Stimulated activated CD4-positive, alpha-beta T cell treated with anti-CD3 and anti-CD28 coated beads, TNF-alpha, amount 100 ng/mL, for 24 hours (primary cell): ENCODE measurements at regions not wholly inside any gene's neighbourhood (a gene's known extent, or its start where the extent isn't known, plus 50 kb on each side); places are given as distances from the start of the nearest gene placed in this dataset.
"Not testable (repeated sequence)": the region's sequence is repeated elsewhere in the genome, so short reads cannot be mapped to it uniquely, and the experiment has no call there.

ENCODE experiments used
- DNase-seq, 3 experiments: peaks; one replicate each; pipeline ENCODE4 v3.0.0-alpha.2; 2020; ENCODE audit warnings: low read depth in 3 of 3

DNA sequence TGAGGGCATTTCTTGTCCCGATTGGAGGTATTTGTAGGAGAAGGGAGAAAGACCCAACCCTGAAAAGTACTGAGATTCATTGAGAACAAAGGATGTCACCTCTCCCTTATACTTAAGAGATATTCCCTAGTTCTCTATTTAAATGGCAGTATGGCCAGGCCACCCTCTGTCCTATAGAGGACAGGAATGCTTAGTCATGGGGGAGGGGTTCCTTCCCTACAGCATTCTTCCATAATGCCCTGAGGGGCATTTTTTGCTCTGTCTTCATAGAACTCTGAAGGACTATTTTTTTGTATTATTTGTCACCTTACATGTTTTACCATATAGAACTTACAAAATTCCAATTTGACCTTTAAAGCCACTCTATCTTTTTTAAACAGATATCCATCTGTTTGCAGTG is 176.3 kb downstream of the TMEM161B start:
- no peak for DNase-seq

DNA sequence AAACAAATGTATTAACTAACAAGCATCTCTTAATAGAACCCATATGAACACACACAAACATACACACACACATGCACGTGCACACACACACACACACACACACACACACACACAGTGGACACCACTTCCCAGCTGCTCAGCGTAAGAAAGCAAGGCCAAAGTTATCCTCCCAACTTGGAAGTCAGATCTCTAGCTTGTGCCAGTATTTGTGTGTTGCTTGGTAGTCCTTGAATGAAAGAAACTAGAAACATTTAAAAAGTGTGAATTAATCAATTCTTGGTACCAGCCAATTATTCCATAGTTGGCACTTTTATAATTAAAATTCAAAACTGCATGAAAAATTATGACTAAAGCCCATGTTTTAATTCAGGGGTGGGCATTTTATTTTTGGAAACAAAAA is 178.1 kb downstream of the TMEM161B start:
- DNase-seq = no peak

DNA sequence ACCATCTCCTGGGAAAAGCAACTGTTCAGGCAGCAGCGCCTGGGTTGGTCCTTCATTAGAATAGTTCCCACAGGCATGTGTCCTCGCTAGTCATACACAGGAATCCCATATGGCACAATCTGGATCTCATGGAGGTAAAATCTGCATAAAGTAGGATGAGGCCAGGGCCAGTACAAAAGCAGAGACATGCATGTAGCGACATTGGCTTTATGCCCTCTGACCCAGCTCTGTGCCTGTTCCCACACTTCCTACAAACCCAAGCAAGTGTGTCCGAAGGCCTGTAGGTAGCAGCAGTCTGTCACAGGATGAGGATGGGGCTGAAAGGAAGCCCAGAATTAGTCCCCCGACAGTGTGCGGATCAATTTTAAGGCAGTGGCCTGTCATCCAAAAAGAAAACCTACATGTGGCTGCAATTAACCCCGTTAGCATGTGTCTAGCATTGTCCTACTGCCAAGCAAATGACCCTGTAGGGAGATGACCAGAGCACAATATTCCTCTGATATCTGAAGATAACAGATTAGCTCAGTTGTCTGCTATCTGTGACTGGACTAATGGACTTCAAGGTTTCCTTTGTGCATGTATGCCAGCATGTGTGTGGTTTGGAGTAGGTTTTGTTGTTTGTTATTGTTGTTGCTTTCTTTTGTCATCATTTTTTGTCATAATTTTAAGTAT is 178.8 kb downstream of the TMEM161B start:
- no peak for DNase-seq

DNA sequence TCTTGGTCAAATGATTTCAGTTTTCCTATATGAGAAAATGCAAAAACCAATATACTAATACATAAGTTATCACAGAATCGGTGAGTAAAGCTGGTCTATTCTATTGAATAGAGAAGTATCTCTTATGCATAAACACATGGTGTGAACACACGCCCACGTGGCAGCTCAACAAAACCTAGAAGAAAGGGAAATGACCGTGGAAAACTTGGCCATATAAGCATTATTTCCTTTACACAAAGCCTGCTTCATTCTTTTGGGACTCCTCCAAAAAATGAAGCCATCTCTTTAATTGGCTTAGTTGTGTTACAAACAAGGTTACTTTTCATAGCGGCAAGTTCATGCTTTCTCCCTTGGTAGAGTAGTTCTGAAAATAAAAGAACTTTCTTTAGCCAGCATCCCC is 183.2 kb downstream of the TMEM161B start:
- DNase-seq = no peak

DNA sequence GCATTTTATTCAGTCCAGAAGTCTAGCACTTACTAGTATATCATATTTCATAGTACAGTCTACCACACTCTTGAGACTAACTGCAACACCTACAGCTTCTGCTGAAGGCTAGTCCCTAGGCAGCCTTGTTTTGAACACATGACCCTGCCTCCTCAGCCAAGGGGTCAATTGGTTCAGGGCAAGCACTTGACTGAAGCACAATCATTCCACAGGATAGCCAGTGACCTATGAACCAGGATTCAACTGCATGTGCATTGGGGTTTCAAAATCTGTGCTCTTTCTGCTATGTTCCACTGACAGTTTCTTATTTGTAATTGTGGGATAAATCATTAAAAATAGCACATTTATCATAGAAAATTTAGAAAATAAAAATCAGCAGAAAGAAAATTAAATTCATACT is 186.8 kb downstream of the TMEM161B start:
- no peak for DNase-seq

DNA sequence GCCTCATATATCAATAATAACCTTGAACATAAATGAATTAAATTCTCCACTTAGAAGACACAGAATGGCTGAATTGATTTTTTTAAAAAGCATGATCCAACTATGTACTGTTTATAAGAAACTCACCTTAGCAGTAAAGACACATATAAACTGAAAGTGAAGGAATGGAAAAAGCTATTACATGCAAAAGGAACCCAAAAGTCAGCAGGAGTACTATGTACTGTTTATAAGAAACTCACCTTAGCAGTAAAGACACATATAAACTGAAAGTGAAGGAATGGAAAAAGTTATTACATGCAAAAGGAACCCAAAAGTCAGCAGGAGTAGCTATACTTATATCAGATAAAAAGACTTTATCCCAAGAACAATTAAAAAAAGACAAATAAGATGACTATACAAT is 204.8 kb downstream of the TMEM161B start:
- no peak for DNase-seq

DNA sequence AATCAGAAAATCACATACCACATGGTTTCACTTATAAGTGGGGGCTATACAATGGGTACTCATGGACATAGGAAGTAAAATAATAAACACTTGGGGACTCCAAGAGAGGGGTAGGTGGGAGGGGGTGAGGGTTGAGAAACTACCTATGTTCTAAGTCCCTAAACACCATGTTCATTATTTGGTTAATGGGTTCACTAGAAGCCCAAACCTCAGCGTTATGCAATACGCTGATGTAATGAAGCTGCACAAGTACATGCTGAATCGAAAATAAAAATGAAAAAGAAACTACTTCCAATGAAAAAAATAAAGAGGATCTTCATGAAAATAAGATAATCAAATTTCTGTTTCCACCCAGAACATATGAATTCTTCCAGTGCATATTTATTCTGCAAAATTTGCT is 208.5 kb downstream of the TMEM161B start:
- no peak for DNase-seq

DNA sequence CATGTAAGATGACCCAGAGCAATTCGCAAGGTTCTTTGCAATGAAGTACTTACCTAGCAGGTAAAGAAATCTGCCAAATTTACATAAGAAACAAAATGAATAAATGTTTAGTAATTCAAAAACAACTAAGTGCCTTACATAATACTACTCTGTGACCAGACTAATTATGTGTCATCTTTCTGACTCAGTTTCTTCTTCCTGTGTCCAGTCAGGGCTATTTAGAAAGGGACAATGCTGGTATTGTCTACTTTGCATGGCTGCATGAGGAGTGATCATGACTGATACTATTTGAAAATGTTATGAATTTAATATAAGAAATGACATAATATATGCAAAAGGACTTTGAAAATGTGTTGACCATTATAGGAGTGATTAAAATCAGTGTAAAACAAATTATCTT is 210.0 kb downstream of the TMEM161B start:
- DNase-seq = no peak

DNA sequence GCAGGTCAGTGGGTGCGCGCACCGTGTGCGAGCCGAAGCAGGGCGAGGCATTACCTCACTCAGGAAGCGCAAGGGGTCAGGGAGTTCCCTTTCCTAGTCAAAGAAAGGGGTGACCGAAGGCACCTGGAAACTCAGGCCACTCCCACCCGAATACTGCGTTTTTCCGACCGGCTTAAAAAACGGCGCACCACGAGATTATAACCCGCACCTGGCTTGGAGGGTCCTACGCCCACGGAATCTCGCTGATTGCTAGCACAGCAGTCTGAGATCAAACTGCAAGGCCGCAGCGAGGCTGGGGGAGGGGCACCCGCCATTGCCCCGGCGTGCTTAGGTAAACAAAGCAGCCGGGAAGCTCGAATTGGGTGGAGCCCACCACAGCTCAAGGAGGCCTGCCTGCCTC is 216.2 kb downstream of the TMEM161B start:
- DNase-seq = not testable (repeated sequence)

DNA sequence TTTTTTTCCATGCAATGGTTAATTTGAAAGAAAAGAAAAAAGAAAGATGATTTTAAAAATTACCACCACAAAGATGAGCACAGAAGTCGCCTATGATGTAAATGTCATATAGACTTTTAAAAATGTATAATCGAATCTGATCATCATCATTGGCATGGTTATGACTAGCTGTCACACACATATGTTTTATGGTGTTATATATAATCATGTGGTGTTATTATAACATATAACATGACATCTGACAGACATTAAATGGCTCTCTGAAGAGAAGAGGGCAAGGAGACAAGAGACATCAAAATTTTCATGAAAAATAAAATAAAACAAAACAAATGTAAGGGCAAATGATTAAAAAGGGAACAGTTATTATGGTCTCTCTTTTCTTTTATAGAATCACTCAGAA is 217.5 kb downstream of the TMEM161B start:
- no peak for DNase-seq

DNA sequence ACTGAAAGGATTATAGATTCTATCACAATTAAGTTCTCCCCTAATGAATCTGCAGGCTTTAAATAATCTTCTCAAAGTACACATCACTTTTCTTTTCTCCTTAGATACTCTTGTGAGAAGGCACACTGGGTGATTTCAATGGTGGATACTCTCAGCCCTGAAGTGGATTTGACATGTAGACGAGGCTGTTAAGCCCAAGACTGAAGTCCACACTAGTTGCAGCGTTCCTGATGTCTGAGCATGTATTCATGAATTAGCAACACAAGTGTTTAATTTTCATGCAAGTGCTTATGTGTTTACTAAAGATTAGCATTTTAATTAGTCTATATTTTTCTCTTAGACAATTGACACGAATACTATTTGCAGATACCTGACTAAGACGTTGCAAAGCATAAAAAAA is 218.9 kb downstream of the TMEM161B start:
- no peak for DNase-seq

DNA sequence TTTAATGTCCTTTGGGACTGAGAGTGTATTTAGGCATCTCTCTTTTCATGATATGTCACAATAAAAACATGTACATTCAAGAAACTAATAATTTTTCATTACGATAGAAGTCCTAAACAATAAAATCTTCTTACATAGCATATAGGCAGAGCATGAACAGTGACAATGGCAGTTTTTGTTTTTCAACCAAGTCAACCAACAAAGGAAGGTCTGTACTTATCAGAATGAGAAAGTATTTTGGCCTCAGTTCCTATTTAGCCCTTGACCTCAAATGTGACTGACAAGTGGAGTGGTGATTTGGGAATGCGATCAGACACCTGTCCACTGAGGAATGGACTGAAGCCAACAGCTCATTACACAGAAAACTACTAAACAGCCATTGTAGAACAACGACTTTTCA is 219.5 kb downstream of the TMEM161B start:
- no peak for DNase-seq

DNA sequence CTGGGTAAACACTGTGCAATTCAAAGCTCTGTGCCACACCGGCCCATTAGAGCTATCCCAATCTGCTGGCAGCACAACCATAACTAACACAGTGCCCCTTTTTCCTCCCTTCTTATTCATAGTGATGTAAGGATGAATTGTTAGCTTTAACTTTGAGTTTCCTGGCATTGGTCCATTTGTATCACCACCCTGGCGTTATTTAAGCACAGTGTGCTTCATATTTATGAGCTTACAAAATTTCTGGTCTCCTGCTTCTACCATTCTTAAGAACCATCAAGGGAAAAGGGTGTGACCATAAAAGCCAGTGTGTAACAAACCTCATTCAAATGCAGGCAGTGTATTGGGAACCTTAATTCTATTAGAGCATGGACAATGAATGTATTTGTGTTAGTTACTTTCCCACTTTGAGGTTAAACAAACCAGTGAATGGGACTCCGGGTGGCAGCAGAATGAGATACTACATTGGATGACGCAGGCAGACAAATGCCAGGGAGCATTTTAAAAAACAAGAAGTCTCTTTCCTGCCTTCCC is 222.6 kb downstream of the TMEM161B start:
- DNase-seq = no peak

DNA sequence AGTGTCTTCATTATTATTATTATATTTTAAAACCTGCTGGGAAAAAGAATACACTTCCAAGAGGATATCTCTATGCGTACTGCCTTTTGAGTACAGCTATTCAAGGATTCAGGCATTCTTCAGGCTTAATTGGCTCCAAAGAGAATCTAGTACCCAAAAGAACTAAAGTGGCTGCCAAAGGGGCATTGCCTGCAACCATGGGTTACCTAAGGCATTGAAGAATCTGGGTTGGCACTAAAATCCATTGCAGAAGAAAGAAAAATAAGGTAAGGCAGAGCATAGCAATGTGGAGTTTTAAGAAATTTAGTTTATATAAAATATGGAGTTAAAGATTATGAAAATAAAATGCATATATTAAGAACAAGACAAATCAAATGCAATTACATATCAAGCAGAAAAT is 223.5 kb downstream of the TMEM161B start:
- DNase-seq = no peak

DNA sequence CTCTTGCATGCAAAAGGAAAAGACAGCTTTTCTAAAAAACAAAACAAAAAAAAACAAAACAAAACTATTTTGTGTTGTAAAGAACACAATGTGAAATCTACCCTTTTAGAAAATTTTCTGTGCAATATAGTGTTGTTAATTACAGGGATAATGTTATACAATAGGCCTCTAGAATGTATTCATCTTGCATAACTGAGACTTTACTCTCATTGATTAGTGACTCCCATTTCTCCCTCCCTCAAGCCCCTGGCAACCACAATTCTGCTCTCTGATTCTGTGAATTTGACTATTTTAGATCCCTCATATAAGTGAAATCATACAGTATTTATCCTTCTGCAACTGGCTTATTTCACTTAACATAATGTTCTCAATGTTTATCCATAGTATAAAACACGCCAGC is 234.1 kb downstream of the TMEM161B start:
- DNase-seq = no peak

DNA sequence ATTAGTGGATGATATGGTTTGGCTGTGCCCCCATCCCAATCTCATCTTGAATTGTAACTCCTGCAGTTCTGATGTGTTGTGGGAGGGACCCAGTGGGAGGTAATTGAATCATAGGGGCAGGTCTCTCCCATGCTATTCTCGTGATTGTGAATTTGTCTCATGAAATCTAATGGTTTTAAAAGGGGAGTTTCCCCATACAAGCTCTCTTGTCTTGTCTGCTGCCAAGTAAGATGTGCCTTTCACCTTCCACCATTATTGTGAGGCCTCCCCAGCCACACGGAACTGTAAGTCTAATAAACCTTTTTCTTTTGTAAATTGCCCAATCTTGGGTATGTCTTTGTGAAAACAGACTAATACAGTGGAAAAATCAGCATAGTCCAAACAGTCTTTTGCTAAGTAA is 235.5 kb downstream of the TMEM161B start:
- no peak for DNase-seq

DNA sequence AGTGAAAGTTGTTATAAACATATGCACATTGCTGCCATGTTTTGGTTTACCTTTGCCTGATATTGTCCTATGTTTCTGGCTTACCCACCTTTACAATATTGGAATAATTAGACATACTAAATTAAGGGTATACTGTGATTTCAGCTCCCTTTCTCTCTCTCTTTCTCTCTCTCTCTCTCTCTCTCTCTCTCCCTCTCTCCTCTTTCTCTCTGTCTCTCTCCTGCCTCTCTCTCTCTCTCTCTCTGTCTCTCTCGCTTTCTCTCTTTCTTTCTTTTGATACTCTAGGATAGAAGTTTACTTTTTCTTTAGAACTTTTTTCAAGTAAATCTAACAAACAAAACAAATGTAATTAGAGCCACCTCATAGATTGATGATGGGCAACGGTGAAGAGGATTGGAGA is 239.6 kb downstream of the TMEM161B start:
- DNase-seq = no peak

DNA sequence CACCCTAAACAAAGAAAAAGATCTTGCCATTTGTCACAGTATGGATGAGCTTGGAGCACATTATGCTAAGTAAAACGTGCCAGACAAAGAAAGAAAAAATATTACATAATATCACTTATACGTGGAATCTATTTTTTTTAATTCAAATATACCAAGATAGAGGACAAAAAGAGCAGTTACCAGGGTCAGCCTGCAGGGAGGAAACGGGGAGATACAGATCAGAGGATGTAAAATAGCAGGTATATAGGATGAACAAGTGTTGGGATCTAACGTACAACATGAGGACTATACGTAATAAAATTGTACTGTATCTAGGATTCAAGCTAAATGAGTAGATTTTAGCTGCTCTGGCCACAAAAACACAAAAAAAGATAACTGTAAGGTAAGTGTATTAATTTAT is 247.5 kb downstream of the TMEM161B start:
- DNase-seq = no peak

DNA sequence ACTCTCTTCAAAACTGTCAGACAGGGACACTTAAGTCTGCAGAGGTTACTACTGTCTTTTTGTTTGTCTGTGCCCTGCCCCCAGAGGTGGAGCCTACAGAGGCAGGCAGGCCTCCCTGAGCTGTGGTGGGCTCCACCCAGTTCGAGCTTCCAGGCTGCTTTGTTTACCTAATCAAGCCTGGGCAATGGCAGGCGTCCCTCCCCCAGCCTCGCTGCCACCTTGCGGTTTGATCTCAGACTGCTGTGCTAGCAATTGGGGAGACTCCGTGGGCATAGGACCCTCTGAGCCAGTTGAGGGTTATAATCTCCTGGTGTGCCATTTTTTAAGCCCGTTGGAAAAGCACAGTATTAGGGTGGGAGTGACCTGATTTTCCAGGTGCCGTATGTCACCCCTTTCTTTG is 253.7 kb downstream of the TMEM161B start:
- DNase-seq = not testable (repeated sequence)

DNA sequence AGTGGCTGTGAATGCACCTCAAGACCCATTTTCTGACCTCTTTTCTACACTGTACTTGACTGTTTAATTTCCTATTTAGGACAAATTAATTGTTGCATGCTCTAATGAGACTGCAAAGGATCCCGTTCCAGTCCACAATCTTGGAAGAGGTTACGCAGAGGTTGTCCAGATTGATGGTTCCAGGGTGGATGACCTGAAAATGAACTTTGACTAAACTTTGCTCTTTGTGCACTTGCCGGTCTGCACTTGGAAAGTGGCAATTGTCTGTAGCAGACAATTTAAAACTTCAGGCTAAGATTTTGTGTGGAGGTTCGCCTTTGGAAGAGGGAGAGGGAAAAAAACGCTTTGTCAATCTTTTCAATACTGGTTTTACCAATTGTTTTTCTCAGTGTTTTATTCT is 267.8 kb downstream of the TMEM161B start:
- DNase-seq = no peak

DNA sequence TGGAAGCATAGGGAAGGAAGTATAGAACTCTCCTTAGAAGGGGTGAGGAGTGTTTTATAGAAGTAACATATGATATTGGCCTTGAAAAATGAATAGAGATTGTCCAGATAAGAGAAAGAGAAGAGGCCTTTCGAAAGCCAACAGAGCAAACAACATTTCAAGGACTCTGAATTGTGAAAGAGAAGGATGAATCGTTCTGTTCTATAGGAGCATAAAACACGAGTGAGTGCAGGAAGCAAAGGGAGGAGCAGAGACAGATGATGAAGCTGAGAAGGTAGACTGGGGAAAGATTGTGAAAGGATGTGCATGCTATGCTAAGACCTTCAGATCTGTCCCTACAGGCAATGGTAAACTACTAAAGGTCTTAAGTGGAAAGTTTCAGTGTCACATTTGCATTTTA is 271.0 kb downstream of the TMEM161B start:
- no peak for DNase-seq

DNA sequence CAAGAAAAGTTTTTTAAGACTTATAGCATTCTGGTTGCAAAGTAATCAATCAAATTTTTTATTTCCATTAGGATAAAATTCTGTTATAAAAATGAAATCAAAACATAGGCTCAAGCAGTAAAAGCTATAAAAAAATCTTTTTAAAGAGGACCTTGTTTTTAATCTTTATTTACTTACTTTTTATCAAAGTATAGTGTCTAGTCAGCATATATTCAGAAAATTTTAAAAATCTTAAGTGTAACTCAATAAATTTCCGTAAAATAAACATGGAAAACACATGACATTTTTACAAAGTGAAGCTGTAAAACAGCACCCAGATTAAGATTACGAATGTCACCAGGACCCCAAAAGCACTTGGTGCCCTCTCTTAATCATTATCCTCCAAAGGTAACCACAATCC is 302.4 kb downstream of the TMEM161B start:
- DNase-seq = no peak

DNA sequence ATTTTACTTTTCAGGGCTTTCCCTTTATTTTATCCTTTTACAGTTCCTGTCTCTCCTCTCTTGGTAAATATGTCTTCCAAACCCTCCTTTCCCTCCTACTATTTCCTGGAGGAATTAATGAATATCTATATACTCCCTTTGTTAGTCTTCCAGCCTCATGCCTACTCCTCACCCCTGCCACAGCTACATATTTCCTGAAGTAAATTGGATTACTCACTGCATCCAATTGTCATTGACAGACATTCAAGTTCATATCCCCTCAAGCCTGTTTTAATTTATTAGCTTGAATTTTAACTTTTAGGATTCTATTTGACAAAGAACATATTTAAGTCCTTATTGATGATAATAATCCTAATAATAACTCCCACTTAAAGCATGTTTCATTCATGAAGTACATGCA is 314.5 kb downstream of the TMEM161B start:
- DNase-seq = no peak

DNA sequence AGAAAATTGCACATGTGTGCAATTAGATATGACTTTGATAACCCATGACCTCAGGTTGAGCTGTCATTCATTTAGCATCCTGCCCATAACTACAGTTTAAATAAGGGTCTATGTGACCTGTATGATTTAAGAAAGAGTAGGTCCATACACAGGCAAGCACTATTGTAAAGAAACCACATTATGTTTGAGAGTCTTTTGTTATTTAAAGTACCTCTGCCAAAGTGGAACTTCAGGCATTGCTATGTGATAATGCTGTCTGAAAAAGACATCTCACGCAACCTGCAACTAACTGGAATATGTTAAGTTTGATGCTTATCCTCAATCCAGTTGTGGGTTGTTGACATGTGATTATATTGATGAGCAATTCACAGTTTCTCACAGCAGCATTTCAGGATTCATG is 317.0 kb downstream of the TMEM161B start:
- no peak for DNase-seq
